Parathyroid adenoma (tissue), 2 donors: ENCODE measurements at regions not wholly inside any gene's neighbourhood (a gene's known extent, or its start where the extent isn't known, plus 50 kb on each side); places are given as distances from the start of the nearest gene placed in this dataset.

Source experiments
- H2AFZ ChIP-seq: fragments of 300-600 bp; sonication (generic); one replicate; pipeline ENCODE4 v1.7.0; 2017; ENCODE audit warnings: antibody characterized with exemption, mild to moderate bottlenecking
- H3K27ac ChIP-seq: fragments of 300-600 bp; sonication (generic); one replicate; pipeline ENCODE4 v1.7.0; 2017
- H3K27me3 ChIP-seq: fragments of 300-600 bp; sonication (generic); one replicate; pipeline ENCODE4 v1.7.0; 2017; ENCODE audit warnings: low read length; ENCODE audit not compliant: control insufficient read depth, insufficient read depth
- H3K36me3 ChIP-seq: fragments of 300-600 bp; sonication (generic); one replicate; pipeline ENCODE4 v1.7.0; 2017; ENCODE audit warnings: low read length; ENCODE audit not compliant: control insufficient read depth, insufficient read depth
- H3K4me1 ChIP-seq: fragments of 300-600 bp; sonication (generic); one replicate; pipeline ENCODE4 v1.7.0; 2017; ENCODE audit warnings: control low read depth
- H3K4me2 ChIP-seq: fragments of 300-600 bp; sonication (generic); one replicate; pipeline ENCODE4 v1.7.0; 2017; ENCODE audit warnings: low read length
- H3K4me3 ChIP-seq: fragments of 300-600 bp; sonication (generic); one replicate; pipeline ENCODE4 v1.7.0; 2017; ENCODE audit warnings: low read depth, low read length
- H3K79me2 ChIP-seq: fragments of 300-600 bp; sonication (generic); one replicate; pipeline ENCODE4 v1.7.0; 2017; ENCODE audit warnings: control low read depth
- H3K9ac ChIP-seq: fragments of 300-600 bp; sonication (generic); one replicate; pipeline ENCODE4 v1.7.0; 2017; ENCODE audit warnings: mild to moderate bottlenecking
- H3K9me3 ChIP-seq: fragments of 300-600 bp; sonication (generic); one replicate; pipeline ENCODE4 v1.7.0; 2017; ENCODE audit warnings: low read length; ENCODE audit not compliant: control insufficient read depth
- CTCF ChIP-seq: fragments of 300-600 bp; sonication (generic); IDR thresholded peaks from one replicate; pipeline ENCODE4 v1.7.0; 2017; ENCODE audit warnings: antibody characterized with exemption, mild to moderate bottlenecking
- donor health status: primary hyperparathyroidism.

- no peak overlapping the region for H2AFZ ChIP-seq
- no peak overlapping the region for H3K4me2 ChIP-seq
- H3K79me2 ChIP-seq, result no peaks in the 10 kb centered on the region
- TF ChIP-seq CTCF, result no peak
- no peaks in the 10 kb centered on the region for H3K27me3 ChIP-seq
- no peaks in the 10 kb centered on the region for H3K9me3 ChIP-seq
- H3K9ac ChIP-seq, result no peak overlapping the region
- no peaks in the 10 kb centered on the region for H3K4me1 ChIP-seq
- H3K36me3 ChIP-seq, result no peaks in the 10 kb centered on the region
- no peak overlapping the region for H3K4me3 ChIP-seq
- H3K27ac ChIP-seq, result no peak overlapping the region
Measured at GRCh38 chr2:2892378-2892777, 485.2 kb downstream of the EIPR1 start.

GRCh38 chr2:2890901-2891300, 486.7 kb downstream of the EIPR1 start:
- Histone ChIP-seq H3K27ac (no peak overlapping the region), H3K4me3 (no peak overlapping the region), H2AFZ (no peak overlapping the region), H3K27me3 (no peaks in the 10 kb centered on the region), H3K9ac (no peak overlapping the region), H3K9me3 (no peaks in the 10 kb centered on the region), H3K4me1 (no peaks in the 10 kb centered on the region), H3K79me2 (no peaks in the 10 kb centered on the region), H3K4me2 (no peak overlapping the region), H3K36me3 (no peaks in the 10 kb centered on the region)
- TF ChIP-seq CTCF, result no peak

GRCh38 chr2:2890246-2890645, 487.4 kb downstream of the EIPR1 start:
- Histone ChIP-seq H3K9me3 (no peaks in the 10 kb centered on the region), H3K27ac (no peak overlapping the region), H3K4me1 (no peaks in the 10 kb centered on the region), H3K4me2 (no peak overlapping the region), H3K9ac (no peak overlapping the region), H3K4me3 (no peak overlapping the region), H2AFZ (no peak overlapping the region), H3K36me3 (no peaks in the 10 kb centered on the region), H3K79me2 (no peaks in the 10 kb centered on the region), H3K27me3 (no peaks in the 10 kb centered on the region)
- TF ChIP-seq CTCF, result no peak

- H3K27me3 ChIP-seq, result no peaks in the 10 kb centered on the region
- TF ChIP-seq CTCF, result no peak
- H3K4me2 ChIP-seq, result no peak overlapping the region
- no peaks in the 10 kb centered on the region for H3K79me2 ChIP-seq
- no peaks in the 10 kb centered on the region for H3K9me3 ChIP-seq
- no peak overlapping the region for H3K4me3 ChIP-seq
- H3K36me3 ChIP-seq, result no peaks in the 10 kb centered on the region
- H3K9ac ChIP-seq, result no peak overlapping the region
- no peak overlapping the region for H3K27ac ChIP-seq
- H2AFZ ChIP-seq, result no peak overlapping the region
- no peaks in the 10 kb centered on the region for H3K4me1 ChIP-seq
Measured at GRCh38 chr2:2889646-2890045, 488.0 kb downstream of the EIPR1 start.

- Histone ChIP-seq H3K9ac (no peak overlapping the region), H3K4me2 (no peak overlapping the region), H3K27ac (no peak overlapping the region), H3K27me3 (no peaks in the 10 kb centered on the region), H3K36me3 (no peaks in the 10 kb centered on the region), H2AFZ (no peak overlapping the region), H3K79me2 (no peaks in the 10 kb centered on the region), H3K4me3 (no peak overlapping the region), H3K9me3 (no peaks in the 10 kb centered on the region), H3K4me1 (no peaks in the 10 kb centered on the region)
- TF ChIP-seq CTCF, result no peak
Measured at GRCh38 chr2:2889141-2889540, 488.5 kb downstream of the EIPR1 start.
